HEK293 (cell line): ENCODE measurements at regions not wholly inside any gene's neighbourhood (a gene's known extent, or its start where the extent isn't known, plus 50 kb on each side); places are given as distances from the start of the nearest gene placed in this dataset.

Experiments
- BCL11A ChIP-seq: fragments of 450-650 bp; formaldehyde crosslinking; IDR thresholded peaks from 2 replicates; pipeline ENCODE4 v1.5.1; 2016; ENCODE audit warnings: low read depth, missing biosample characterization, missing genetic modification characterization
- CTCF ChIP-seq: fragments of 450-650 bp; formaldehyde crosslinking; IDR thresholded peaks from 2 replicates; pipeline ENCODE4 v1.5.1; 2016; ENCODE audit warnings: missing biosample characterization, missing genetic modification characterization
- INSM2 ChIP-seq: fragments of 450-650 bp; formaldehyde crosslinking; IDR thresholded peaks from 2 replicates; pipeline ENCODE4 v1.5.1; 2016; ENCODE audit warnings: missing biosample characterization, missing genetic modification characterization
- KLF10 ChIP-seq: fragments of 450-650 bp; IDR thresholded peaks from 2 replicates; pipeline ENCODE4 v1.5.1; 2018; ENCODE audit warnings: missing biosample characterization, mild to moderate bottlenecking, missing genetic modification characterization
- REST ChIP-seq: fragments of 450-650 bp; formaldehyde crosslinking; IDR thresholded peaks from 2 replicates; pipeline ENCODE4 v1.5.1; 2016; ENCODE audit warnings: missing biosample characterization, missing genetic modification characterization
- TCF7L2 ChIP-seq: IDR thresholded peaks from 2 replicates; pipeline ENCODE4 v1.6.1; 2011; ENCODE audit warnings: low read depth, mild to moderate bottlenecking, inconsistent platforms, low read length, moderate library complexity, borderline replicate concordance
- ZBTB20 ChIP-seq: fragments of 450-650 bp; formaldehyde crosslinking; IDR thresholded peaks from 2 replicates; pipeline ENCODE4 v1.5.1; 2016; ENCODE audit warnings: missing biosample characterization, missing genetic modification characterization
- ZBTB8A ChIP-seq: fragments of 450-650 bp; formaldehyde crosslinking; IDR thresholded peaks from 2 replicates; pipeline ENCODE4 v1.5.1; 2016; ENCODE audit warnings: missing biosample characterization, missing genetic modification characterization
- ZNF138 ChIP-seq: fragments of 450-650 bp; formaldehyde crosslinking; IDR thresholded peaks from 2 replicates; pipeline ENCODE4 v1.5.1; 2016; ENCODE audit warnings: missing biosample characterization, missing genetic modification characterization, borderline replicate concordance
- ZNF274 ChIP-seq, 2 experiments: fragments of 200-500 bp in 1 of 2; fragments of 450-650 bp in 1 of 2; sonication (Bioruptor generic) in 1 of 2; formaldehyde crosslinking in 1 of 2; IDR thresholded peaks; 2 replicates each; pipeline versions ENCODE4 v1.5.1 to v1.6.1; 2014 to 2016; ENCODE audit warnings: borderline replicate concordance in 1 of 2, inconsistent platforms in 1 of 2, low read length in 1 of 2, missing biosample characterization in 1 of 2, missing genetic modification characterization in 1 of 2
- ZNF623 ChIP-seq: fragments of 450-650 bp; formaldehyde crosslinking; IDR thresholded peaks from 2 replicates; pipeline ENCODE4 v1.5.1; 2016; ENCODE audit warnings: missing biosample characterization, missing genetic modification characterization
- ZSCAN4 ChIP-seq: fragments of 450-650 bp; formaldehyde crosslinking; IDR thresholded peaks from 2 replicates; pipeline ENCODE4 v1.5.1; 2017; ENCODE audit warnings: missing biosample characterization, missing genetic modification characterization

- TF ChIP-seq ZBTB20 (no peak), CTCF (tag by site-specific recombination) (no peak), ZBTB8A (tag by site-specific recombination) (no peak), ZSCAN4 (no peak), BCL11A (tag by site-specific recombination) (no peak), ZNF623 (no peak), INSM2 (tag by site-specific recombination) (no peak), ZNF274 (IDR thresholded peaks at IDR 0.05; ENCODE audit: low read length) (no peak), ZNF274 (tag by site-specific recombination; IDR thresholded peaks at IDR 0.05; ENCODE audit: borderline replicate concordance) (no peak), ZNF138 (tag by site-specific recombination) (no peak), REST (tag by site-specific recombination) (no peak), TCF7L2 (no peak), KLF10 (tag by site-specific recombination) (no peak)
Measured at GRCh38 chr10:61564444-61564843, 98.3 kb upstream of the CABCOCO1 start.
